HCT116 (cell line): ENCODE measurements at regions not wholly inside any gene's neighbourhood (a gene's known extent, or its start where the extent isn't known, plus 50 kb on each side); places are given as distances from the start of the nearest gene placed in this dataset.

Source experiments
- ATAC-seq: fragments of 200-7000 bp; cut with Tn5 transposase; 2 replicates; pipeline ENCODE4 v1.9.1; 2020; ENCODE audit warnings: mild to moderate bottlenecking, moderate library complexity
- BruUV-seq: library from RNA; stranded (reverse); fragments of 400-500 nt; replicated peaks from 2 replicates; lab custom pipeline; 2021; lab: Mats Ljungman, UMichigan
- CTCF ChIA-PET: fragments of 300-600 bp; sonication (Branson Sonifier 250); formaldehyde crosslinking; loops from one replicate; lab custom pipeline; 2021; ENCODE audit warnings: antibody characterized with exemption; lab: Charles Lee
- POLR2A ChIA-PET: fragments of 300-600, 350-600 bp; sonication (Branson Sonifier 250); formaldehyde crosslinking; loops from one replicate; lab custom pipeline; 2021; ENCODE audit warnings: antibody characterized with exemption; lab: Charles Lee
- RAD21 ChIA-PET, 2 experiments: fragments of 300-600 bp; sonication (Branson Sonifier 250); formaldehyde crosslinking; loops; one replicate each; lab custom pipeline; 2023; ENCODE audit warnings: low total read pairs in 2 of 2; ENCODE audit not compliant: uncharacterized antibody in 2 of 2, unreplicated experiment in 2 of 2, low non-redundant PET in 1 of 2; lab: Charles Lee
- DNase-seq: peaks from one replicate; pipeline ENCODE4 v3.0.0-alpha.2; 2010; ENCODE audit warnings: low read depth, low spot score
- H2AFZ ChIP-seq: fragments of 200-600 bp; shearing (Covaris generic), sonication (generic); 2 replicates; pipeline ENCODE4 v1.6.1; 2017; ENCODE audit warnings: low read depth, mixed run types, mixed read lengths, antibody characterized with exemption, low read length; ENCODE audit not compliant: poor library complexity, severe bottlenecking
- H3K27ac ChIP-seq: 2 replicates; pipeline ENCODE4 v1.5.1; 2012; ENCODE audit warnings: low read depth, low read length
- H3K27me3 ChIP-seq: fragments of 200-600 bp; sonication (generic); 2 replicates; pipeline ENCODE4 v1.6.1; 2016; ENCODE audit warnings: mixed run types, low read length, mixed read lengths; ENCODE audit not compliant: insufficient read depth
- H3K36me3 ChIP-seq, 2 experiments: fragments of 200-500 bp in 1 of 2; fragments of 200-600 bp in 1 of 2; sonication (Bioruptor generic) in 1 of 2; sonication (generic) in 1 of 2; 2 replicates each; pipeline versions ENCODE4 v1.5.1 to v1.6.1; 2014 to 2016; ENCODE audit warnings: low read length in 2 of 2, inconsistent platforms in 1 of 2, mixed read lengths in 1 of 2, mixed run types in 1 of 2; ENCODE audit not compliant: insufficient read depth in 2 of 2, control insufficient read depth in 1 of 2
- H3K4me1 ChIP-seq, 2 experiments: fragments of 200-600 bp in 1 of 2; sonication (generic) in 1 of 2; 2 replicates each; pipeline versions ENCODE4 v1.5.1 to v1.6.1; 2012 to 2017; ENCODE audit warnings: low read length in 2 of 2, inconsistent platforms in 1 of 2, mild to moderate bottlenecking in 1 of 2, mixed read lengths in 1 of 2, mixed run types in 1 of 2, moderate library complexity in 1 of 2; ENCODE audit not compliant: insufficient read depth in 2 of 2, control insufficient read depth in 1 of 2
- H3K4me2 ChIP-seq: fragments of 200-600 bp; sonication (generic); 2 replicates; pipeline ENCODE4 v1.6.1; 2017; ENCODE audit warnings: mixed run types, low read length, mixed read lengths
- H3K4me3 ChIP-seq, 2 experiments: fragments of 200-600 bp in 1 of 2; sonication (generic) in 1 of 2; replicated peaks in 1 of 2; 2 replicates each; pipeline ENCODE4 v1.5.1; 2011 to 2016; ENCODE audit warnings: low read length in 2 of 2, control low read depth in 1 of 2, low read depth in 1 of 2, mild to moderate bottlenecking in 1 of 2, mixed read lengths in 1 of 2, mixed run types in 1 of 2
- H3K79me2 ChIP-seq: fragments of 200-600 bp; sonication (generic); 2 replicates; pipeline ENCODE4 v1.6.1; 2017; ENCODE audit warnings: mild to moderate bottlenecking, mixed run types, low read length, moderate library complexity, mixed read lengths; ENCODE audit not compliant: insufficient read depth
- H3K9ac ChIP-seq: fragments of 200-600 bp; sonication (generic); 2 replicates; pipeline ENCODE4 v1.6.1; 2016; ENCODE audit warnings: low read length, mixed read lengths
- H3K9me2 ChIP-seq: fragments of 200-600 bp; sonication (generic), shearing (Covaris generic); 2 replicates; pipeline ENCODE4 v1.6.1; 2017; ENCODE audit warnings: mixed run types, mild to moderate bottlenecking, moderate library complexity; ENCODE audit not compliant: insufficient read depth
- H3K9me3 ChIP-seq, 2 experiments: fragments of 200-500 bp in 1 of 2; fragments of 200-600 bp in 1 of 2; sonication (Bioruptor generic) in 1 of 2; sonication (generic) in 1 of 2; 2 replicates each; pipeline ENCODE4 v1.6.1; 2014 to 2017; ENCODE audit warnings: low read length in 2 of 2, mixed read lengths in 2 of 2, inconsistent platforms in 1 of 2, low read depth in 1 of 2, mild to moderate bottlenecking in 1 of 2, mixed run types in 1 of 2, moderate library complexity in 1 of 2; ENCODE audit not compliant: control insufficient read depth in 1 of 2, insufficient read depth in 1 of 2
- H4K20me1 ChIP-seq: fragments of 200-600 bp; sonication (generic), shearing (Covaris generic); 2 replicates; pipeline ENCODE4 v1.6.1; 2017; ENCODE audit warnings: mixed run types, mild to moderate bottlenecking, moderate library complexity; ENCODE audit not compliant: insufficient read depth
- EGR1 ChIP-seq: IDR thresholded peaks from 2 replicates; pipeline ENCODE4 v1.6.1; 2012; ENCODE audit warnings: low read depth
- FOSL1 ChIP-seq: IDR thresholded peaks from 2 replicates; pipeline ENCODE4 v1.6.1; 2012; ENCODE audit warnings: low read depth
- POLR2AphosphoS5 ChIP-seq: IDR thresholded peaks from 2 replicates; pipeline ENCODE4 v1.6.1; 2011; ENCODE audit warnings: mild to moderate bottlenecking, low read depth, low read length, moderate library complexity
- SP1 ChIP-seq: IDR thresholded peaks from 2 replicates; pipeline ENCODE4 v1.6.1; 2012; ENCODE audit warnings: low read depth
- intact Hi-C: fragments of 100-400 bp; cut with micrococcal nuclease; formaldehyde crosslinking; loops from 2 replicates; pipeline ENCODE4 v1.10.0; 2022
- TF ChIP-seq, protein P1 (sequence below): IDR thresholded peaks from 2 replicates; pipeline ENCODE4 v1.6.1; 2012
- TF ChIP-seq, protein P2 (sequence below): IDR thresholded peaks from 2 replicates; pipeline ENCODE4 v1.6.1; 2012

DNA sequence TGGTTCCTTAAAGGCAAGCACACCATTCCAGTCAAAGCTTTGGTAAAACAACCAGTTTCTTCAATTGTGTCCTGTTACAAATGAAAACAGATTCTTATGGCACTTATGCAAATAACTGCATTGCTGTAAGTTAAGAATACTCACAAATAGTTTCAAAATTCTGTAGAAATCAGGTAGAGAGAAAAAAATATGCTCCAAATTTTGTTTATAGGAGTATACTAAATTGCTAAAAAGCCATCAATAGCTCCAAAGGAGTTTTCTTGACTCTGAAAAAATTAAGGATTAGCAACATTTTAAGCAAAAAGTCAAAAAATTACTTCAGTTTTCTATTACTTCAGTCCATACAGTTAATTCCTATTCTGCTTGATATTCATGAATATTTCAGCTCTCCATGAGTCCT is 51.3 kb upstream of the KAT6B start:
- no peaks in the 10 kb centered on the region for H4K20me1 ChIP-seq
- DNase-seq (no peak), ATAC-seq (no peak)
- no peak for TF ChIP-seq POLR2AphosphoS5
- TF ChIP-seq, protein P1, sequence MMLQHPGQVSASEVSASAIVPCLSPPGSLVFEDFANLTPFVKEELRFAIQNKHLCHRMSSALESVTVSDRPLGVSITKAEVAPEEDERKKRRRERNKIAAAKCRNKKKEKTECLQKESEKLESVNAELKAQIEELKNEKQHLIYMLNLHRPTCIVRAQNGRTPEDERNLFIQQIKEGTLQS, result no peak
- no peak for TF ChIP-seq FOSL1
- TF ChIP-seq, protein P2, sequence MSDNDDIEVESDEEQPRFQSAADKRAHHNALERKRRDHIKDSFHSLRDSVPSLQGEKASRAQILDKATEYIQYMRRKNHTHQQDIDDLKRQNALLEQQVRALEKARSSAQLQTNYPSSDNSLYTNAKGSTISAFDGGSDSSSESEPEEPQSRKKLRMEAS, result no peak
- no peak for TF ChIP-seq EGR1
- no peak for TF ChIP-seq SP1
- no peak overlapping the region for H3K9ac ChIP-seq
- POLR2A ChIA-PET, result no interaction called here
- H3K9me3 ChIP-seq, result peaks cover 0 to 5% of the 10 kb centered on the region in 2 experiments; a peak in 1 of 4 replicates
- CTCF ChIA-PET, result no interaction called here
- H3K9me2 ChIP-seq, result no peaks in the 10 kb centered on the region
- H2AFZ ChIP-seq, result no peak overlapping the region
- no peak overlapping the region for H3K27ac ChIP-seq
- no peak overlapping the region for H3K4me3 ChIP-seq
- intact Hi-C loops, result no loop called here
- H3K4me2 ChIP-seq, result no peak overlapping the region
- H3K4me1 ChIP-seq, result 0 out of 4 replicates have a peak, but pooled peaks cover 0 to 3% of the 10 kb centered on the region in 2 experiments
- no peaks in the 10 kb centered on the region for H3K27me3 ChIP-seq
- H3K36me3 ChIP-seq, result no peaks in the 10 kb centered on the region
- no TSS peak for BruUV-seq
- RAD21 ChIA-PET, result no interaction called here
- H3K79me2 ChIP-seq, result no peaks in the 10 kb centered on the region
